COR-L47 (cell line): ENCODE measurements at regions not wholly inside any gene's neighbourhood (a gene's known extent, or its start where the extent isn't known, plus 50 kb on each side); places are given as distances from the start of the nearest gene placed in this dataset.

Experiments used
- DNase-seq: peaks from one replicate; lab custom pipeline; 2025; lab: John Stamatoyannopoulos, UW

- no peak for DNase-seq
These were observed 57.3 kb downstream of the MAF start for GRCh38 chr16:79543219-79543618.

DNA sequence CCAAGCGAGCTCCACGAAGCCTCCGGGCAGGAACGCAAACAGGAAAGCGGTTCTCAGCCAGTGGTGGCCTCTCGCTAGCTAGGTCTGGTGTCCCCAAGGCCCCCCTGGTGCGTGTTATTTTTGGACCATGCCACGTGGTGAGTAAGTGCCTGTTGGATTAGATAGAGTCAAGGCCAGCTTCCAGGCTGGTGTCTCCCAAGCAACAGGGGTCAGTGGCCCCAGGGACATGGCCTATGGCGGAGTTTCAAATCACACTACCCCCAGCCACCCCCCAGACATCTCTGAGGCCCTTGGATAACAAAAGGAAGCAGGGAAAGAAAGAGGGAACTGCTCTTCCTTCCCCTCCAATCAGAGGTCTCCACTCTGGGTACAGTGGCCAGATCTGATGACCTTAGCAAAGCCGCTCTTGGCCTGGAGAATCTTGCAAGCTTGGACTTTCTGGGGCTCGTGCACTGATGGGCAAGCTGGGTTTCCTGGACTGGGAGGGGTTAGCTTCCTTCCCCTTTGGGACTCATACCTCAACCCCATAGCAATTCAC, 58.2 kb downstream of the MAF start:
- no peak for DNase-seq

DNA sequence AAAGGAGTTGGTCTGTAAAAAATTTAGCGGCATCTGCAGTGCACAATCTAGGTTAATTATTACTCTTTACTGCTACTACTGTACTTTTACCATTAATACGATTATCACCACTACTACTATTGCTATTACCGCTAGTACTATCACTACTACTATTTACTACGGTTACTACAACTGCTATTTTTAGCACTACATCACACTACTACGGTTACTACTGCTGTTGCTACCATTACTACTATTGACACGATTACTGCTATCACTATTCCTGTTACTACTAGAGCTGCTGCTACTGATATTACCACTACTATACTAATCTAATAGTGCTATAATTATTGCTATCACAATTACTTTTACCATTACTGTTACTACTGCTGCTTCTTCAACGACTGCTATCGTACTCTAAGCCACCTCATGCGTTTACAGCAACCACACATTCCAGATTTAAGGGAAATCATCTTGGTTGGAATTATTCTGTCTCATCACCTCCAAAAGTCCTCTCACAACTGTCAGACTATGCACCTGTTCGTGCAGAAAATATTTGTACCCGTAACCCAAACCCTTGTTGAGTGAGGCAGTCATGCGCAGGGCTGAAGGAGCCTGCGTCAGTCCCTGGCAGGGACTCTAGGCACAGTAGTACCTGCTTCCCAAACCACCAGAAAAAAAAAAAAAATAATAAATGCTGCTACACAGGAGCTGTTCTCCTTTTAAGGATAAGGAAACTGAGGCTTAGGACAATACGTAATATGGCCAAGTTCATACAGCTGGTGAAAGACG, 59.5 kb downstream of the MAF start:
- no peak for DNase-seq

DNA sequence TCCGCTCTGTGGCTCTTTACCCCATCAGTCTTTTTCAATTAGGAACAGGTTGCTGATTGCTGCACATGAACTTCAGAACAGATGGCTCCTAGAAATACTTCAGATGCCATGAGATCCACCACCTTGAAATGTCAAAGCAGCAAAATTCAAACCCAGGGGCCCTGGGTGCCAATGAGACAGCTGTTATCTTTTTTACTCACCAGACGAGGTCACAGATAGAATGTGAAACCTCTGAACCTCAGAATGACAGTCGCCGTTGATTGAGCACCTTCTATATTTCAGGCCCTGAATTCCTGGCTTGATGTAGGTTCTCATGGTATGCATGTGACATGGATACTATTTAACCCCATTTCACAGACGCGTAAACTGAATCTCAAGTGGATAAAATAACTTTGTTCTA, 63.0 kb downstream of the MAF start:
- no peak for DNase-seq

DNA sequence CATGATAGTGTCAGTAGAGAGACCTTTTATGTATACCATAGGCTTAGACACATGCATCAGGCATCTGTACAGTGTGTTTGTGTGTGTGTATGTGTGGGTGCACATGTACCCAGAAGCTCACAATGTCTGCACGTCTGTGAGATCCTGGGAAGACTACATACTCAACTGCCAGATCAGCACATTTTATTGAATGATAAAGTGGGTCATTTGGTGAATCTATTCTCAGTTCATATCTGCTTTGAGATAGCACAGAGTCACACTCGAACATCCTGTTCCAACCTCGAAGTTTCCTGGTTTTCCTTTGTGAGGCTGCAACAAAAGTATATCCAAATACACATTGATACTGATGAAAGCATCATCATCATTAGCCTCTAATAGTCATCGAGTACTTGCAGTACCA, 63.6 kb downstream of the MAF start:
- DNase-seq = no peak

GRCh38 chr16:79535130-79535529, 65.4 kb downstream of the MAF start:
- DNase-seq = no peak

GRCh38 chr16:79534143-79534542, 66.4 kb downstream of the MAF start:
- no peak for DNase-seq

- no peak for DNase-seq
These were observed 67.2 kb downstream of the MAF start for GRCh38 chr16:79533292-79533691.

- no peak for DNase-seq
These were observed 67.8 kb downstream of the MAF start for GRCh38 chr16:79532785-79533184.

DNA sequence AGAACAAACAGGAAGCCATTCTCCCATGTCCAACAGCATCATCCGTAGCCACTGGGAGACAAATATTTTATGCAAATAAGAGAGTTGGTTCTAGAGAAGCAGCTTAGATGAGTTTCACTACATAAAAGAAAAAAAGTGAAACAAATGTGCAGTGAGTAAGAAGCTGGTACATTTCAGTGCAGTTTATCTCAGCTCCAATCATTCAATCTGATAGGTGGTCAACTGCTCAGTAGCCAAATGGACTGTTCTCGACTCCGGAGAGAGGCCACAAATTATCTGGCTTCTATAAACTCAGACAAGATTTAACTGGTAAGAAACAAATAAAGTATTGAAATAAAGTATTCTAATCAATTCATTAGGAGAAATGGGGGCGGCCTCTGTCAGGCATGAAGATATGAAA, 68.3 kb downstream of the MAF start:
- DNase-seq = no peak

- DNase-seq = no peak
These were observed 72.2 kb downstream of the MAF start for GRCh38 chr16:79528338-79528737.

- DNase-seq = no peak
These were observed 76.6 kb downstream of the MAF start for GRCh38 chr16:79523971-79524370.

DNA sequence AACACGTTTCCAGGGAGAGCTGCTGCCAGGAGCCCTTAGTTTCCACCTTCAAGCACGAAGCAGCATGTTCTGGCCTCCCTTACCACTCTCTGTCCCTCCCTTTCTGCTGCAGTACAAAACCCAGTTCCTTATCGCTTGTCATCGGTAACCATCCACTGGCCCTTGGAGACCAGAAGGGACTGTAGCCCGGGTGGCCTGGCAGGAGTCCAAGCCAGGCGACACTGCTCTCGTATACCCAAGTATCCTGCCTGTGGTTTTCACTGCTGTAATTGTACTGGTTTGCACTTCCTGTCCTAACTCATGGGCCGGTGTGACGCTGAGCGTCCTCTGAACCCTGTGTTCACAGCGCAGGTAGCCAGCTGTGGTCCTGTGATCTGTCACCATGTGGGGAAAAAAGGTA, 81.1 kb downstream of the MAF start:
- DNase-seq = no peak

- no peak for DNase-seq
These were observed 83.4 kb downstream of the MAF start for GRCh38 chr16:79517156-79517555.

- no peak for DNase-seq
These were observed 89.7 kb downstream of the MAF start for GRCh38 chr16:79510879-79511278.

DNA sequence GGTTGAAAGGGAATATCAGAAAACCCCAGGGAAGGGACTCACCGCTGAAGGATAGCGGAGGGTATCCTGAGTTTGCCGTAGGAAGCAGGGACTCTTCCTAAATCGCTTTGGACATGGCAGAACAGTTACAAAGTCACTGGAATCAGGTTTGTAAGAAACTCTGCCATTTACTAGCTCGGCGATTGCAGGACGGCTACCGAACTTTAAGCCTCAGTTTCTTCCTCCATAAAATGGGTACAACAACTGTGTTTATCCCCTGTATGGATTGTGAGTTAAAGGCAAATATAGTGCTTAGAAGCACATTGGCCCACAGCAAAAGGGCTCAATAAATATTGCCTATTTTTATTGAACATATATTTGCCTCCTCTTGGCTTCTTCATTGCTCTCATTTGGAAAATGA, 90.6 kb downstream of the MAF start:
- no peak for DNase-seq

DNA sequence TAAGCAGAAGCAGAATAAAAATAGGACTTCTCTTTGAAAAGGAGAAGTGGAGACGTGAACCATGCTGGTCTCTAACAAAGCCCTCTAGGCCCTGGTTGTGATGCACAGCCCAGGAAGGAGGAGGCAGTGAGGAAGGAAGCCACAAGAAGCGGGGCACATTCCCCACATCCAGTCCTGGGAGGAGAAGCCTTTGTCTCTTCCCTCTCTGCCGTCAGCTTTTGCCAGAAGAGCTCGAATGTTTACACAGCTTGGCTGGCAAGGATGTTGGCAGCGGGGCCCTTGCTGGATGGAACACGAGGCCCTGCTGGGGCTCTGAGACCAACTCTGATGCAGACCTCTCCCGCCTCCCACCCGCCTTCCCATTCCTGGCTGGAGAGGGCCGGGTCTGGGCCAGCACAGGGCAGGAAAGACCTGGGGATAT, 91.3 kb downstream of the MAF start:
- DNase-seq = no peak

DNA sequence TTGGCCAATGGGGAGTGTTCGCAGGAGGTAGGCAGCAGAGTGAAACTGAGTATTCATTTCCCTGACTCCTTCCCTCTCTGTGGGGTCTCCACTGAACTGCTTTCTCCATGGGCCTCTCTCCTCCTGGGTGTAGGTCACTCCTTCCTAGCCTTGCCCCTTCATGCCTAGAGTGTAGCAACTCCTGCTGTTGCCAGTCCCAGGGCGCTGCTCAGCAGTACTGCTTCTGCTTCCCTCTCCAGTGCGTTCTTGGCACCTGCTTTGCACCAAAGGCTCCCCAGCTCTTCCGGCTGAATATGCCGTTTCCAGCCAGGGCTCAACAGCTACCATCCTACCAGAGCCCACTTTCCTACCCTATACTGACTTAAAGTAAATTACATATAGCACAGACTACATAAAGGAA, 92.2 kb downstream of the MAF start:
- no peak for DNase-seq

DNA sequence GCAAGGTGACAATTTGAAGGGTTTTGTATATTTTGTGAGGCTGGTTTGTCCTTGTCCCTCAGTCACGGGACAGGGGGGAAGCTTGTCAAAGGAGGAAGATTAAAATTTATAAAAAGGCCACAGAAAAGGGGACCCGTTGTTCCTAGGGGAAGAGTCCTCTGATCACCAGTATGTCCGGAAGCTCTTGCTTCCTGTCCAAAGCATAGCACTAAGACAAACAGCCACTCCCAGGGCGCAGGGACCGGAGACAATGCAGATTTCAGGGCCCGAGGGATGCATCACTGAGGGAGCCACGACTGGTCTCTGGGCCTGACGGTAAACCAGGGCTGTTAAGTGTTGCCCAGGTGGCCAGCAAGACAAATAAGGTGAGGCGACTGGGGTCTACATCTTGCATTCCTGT, 95.2 kb downstream of the MAF start:
- DNase-seq = no peak

DNA sequence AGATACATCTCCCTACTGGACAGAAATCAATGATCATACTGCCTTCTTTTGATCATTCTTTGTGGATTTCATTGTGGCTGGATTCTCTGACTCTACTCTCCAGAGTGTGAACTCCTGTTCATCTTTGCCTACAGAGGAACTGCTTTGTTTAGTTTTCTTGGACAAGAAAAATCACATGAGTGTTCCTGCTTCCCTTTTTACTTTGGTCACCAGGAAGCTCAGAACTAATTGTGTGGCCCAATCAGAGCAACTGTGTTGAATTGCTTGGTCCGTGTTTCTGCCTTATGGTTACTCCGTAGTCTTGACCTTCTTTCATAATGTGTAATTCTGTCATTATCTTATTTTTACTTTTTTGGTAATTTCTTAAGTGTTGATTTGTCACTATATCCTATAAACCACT, 97.0 kb downstream of the MAF start:
- no peak for DNase-seq

DNA sequence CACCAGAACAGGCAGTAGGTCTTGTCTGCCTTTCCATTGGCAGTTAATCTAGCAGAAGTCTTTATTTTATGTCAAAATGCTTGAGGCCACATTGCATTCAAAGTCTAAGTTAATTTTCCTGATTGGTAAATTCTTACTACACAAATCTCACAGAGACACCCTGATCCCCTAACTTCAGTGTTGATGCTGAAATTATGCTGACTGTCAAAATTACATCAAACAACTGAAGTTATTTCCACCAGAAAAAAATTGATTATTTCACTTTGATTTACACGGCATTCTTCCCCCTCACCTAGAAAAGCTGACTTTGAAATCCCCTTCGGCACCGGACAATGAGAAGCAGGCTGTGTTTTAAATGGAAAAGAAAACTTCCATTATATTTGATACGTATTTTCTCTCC, 99.1 kb downstream of the MAF start:
- DNase-seq = no peak

- DNase-seq = no peak
These were observed 99.7 kb downstream of the MAF start for GRCh38 chr16:79500866-79501265.

GRCh38 chr16:79500286-79500685, 100.3 kb downstream of the MAF start:
- no peak for DNase-seq

DNA sequence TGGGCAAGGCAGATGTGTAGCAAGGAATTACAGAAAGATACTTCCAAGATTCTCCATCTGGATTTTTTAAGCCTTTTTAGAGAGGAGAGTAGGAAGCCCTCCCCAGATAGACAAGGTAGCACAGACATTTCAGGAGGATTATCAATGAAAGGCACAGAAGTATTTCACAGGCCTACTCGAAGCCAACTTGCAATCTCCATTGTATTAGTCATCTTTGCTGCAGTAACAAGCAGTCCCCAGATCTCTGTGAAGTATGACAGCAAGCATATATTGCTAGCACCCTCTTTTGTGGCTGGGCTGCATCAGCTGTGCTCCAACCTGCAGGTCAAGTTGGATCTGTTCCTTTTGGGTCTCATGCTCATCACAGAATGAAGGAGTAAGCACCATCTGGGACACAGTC, 101.6 kb downstream of the MAF start:
- DNase-seq = no peak
